Jurkat, Clone E6-1 (cell line): ENCODE measurements at regions not wholly inside any gene's neighbourhood (a gene's known extent, or its start where the extent isn't known, plus 50 kb on each side); places are given as distances from the start of the nearest gene placed in this dataset.
A peak's percentile ranks its signal among the peaks of the same experiment; 100 is the strongest.
"Not testable (repeated sequence)": the region's sequence is repeated elsewhere in the genome, so short reads cannot be mapped to it uniquely, and the experiment has no call there.

Experiments used
- DNase-seq: peaks from one replicate; pipeline ENCODE4 v3.0.0-alpha.2; 2011; ENCODE audit warnings: low read depth, low spot score
- H3K4me3 ChIP-seq: 2 replicates; pipeline ENCODE4 v1.5.1; 2011; ENCODE audit warnings: mild to moderate bottlenecking, low read length, control low read depth, moderate library complexity

DNA sequence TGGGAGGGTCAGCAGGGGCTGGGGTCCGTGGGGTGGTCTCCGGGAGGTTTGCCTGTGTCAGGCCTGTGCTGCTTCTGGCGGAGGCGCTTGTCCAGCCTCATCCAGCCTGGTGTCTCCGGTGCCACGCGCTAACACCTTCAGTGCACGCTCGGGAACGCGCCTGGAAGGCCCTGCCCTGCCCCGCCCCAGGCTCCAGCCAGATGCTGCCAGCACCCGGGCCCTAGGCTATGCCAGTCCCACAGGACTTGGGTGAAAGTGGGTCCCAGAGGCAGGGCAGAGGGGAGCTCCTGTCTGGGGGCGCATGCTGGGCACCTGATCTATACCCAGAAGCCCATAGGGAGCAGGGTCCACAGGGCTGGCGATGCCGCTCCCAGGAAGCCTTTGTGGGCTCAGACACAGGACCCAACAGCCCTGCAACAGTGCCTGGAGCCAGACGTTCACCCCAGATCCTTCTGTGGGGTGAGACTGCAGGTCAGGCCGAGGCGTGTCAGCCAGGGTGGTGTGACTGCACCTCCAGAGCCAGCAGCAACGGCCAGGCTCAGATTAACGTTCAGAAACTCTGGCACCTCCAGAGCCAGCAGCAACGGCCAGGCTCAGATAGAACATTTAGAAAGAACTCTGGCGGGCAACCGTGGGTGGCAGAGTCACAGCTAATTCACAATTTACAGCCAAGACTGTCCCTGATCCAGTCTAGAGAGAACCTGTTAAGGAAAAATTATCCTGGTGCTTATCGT lies 5423.2 kb upstream of the TPTE start:
- H3K4me3 ChIP-seq, DNase-seq: not testable (repeated sequence)

DNA sequence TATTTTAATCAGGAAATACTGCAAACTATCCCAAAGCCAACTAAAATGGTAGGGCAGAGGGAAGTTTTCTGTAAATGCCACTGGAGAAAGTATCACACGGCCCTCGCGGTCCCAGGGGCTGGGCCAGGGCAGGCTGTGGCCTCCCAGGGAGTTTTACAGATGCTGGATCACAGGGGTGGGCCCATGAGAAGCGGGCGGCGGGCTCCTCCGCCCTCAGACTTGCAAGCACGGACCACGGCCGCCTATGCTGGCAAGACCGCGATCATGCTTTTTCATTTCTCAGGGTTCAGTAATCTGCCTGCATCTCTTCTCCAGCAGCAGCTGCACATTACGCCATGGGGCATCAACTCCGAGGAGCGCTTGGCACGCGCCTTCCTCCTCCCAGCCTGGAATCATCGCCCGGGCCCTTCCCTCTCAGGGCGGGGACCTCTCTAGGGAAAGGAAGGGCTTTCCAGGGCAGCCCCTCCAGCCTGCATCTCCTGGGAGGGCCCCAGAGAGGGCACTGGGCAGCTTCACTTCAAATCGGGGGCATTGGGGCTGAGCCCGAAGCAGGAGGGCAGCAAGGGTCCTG lies 5420.7 kb upstream of the TPTE start:
- not testable (repeated sequence) for H3K4me3 ChIP-seq, DNase-seq

DNA sequence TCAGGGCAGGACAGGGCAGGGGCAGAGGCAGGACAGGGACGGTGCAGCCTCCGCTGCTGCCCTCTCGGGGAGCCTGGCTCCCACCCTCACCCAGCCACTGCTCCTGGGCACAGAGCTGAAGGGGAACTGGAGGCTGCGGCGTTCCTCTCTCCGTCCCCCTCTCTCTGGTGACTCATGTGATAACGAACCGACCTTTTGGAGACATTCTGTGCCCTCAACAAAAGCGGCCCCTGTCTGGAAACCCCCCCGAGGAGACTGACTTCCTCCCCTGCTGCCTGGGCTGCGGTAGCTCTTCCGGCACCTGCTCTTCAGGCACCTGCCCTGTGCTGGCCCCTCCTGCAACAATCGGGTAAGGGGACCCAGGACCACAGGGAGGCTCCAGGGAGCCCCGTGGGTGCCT lies 5419.6 kb upstream of the TPTE start:
- not testable (repeated sequence) for H3K4me3 ChIP-seq
- DNase-seq = peak; percentile 68

DNA sequence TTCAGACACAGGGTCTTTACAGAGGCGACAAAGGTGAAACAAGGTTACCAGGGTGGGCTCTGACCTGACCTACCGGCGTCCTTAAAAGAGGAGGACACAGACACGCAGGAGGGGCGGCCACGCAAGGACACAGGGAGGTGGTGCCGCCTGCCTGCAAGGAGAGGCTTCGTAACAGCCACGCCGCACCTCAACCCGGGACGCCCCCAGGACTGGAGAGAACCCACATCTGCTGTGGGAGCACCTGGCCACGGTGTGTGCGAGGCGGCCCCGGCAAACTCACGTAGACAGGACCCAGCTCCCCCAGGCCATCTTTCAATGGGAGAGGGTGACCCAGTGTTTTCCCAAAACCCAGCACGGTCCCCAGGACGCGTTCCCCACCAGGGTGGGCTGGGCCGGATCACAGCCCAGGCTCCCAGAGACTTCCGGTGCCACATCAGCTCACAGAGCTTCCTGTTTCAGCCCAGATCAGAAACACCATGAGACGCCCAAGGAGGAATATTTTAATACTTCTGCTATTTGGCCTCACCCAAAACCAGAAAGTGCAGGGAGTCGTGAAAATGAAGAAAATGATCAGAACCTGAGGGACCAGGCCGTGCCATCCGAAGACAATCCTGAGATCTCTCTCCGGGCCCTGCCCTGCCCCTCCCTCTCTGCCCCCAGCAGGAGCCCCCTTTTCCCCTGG lies 5417.4 kb upstream of the TPTE start:
- not testable (repeated sequence) for H3K4me3 ChIP-seq, DNase-seq

DNA sequence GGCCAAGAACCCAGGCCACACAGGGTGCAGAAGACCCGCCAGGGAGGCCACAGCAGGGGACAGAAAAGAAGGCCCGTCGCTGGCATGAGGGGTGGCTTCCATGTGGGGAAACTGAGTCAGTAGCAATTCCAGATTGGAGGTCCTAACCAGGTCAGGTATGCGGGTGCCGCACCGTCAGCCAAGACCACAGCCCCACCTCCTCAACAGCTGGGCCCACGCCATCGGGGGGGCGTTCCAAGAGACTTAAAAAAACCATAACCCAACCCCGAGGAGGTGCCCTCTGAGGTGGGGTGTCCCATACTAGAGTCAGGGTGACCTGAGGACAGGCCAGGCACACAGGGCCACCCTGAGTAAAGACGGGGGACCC lies 5416.8 kb upstream of the TPTE start:
- not testable (repeated sequence) for H3K4me3 ChIP-seq, DNase-seq

DNA sequence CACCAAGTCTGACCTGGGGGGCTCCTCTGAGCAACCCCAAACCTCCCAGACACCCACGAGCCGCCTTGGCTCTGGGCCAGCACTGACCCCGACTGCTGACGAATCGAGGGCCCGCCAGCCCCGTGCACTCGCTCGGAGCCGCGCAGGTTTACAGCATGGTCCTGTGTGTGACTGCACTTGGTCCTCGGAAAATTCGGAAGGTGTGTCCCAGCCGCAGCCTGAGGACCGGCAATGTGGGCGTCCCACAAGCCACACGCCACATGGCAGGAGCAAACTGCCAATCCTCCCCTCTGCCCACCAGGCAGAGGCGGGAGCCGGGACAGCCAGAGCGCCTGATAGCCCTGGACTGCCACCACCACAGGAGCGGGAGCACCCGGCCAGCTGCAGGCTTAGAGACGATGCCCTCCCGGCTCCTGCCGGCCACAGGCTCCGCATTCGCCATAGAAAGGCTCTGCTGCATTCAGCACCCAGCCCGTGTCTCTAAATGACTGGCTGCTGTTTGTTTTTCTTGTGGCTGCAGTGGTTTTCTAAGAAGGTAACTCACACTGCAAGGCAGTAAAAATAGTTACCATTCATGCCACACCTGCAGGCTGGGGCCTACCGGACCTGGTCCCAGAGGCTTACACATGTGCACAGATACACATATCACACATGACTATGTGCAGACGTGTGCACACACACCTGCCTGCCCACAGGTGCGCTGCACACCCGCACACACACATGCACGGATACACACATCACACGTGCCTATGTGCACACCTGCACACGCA lies 5415.3 kb upstream of the TPTE start:
- not testable (repeated sequence) for H3K4me3 ChIP-seq, DNase-seq

DNA sequence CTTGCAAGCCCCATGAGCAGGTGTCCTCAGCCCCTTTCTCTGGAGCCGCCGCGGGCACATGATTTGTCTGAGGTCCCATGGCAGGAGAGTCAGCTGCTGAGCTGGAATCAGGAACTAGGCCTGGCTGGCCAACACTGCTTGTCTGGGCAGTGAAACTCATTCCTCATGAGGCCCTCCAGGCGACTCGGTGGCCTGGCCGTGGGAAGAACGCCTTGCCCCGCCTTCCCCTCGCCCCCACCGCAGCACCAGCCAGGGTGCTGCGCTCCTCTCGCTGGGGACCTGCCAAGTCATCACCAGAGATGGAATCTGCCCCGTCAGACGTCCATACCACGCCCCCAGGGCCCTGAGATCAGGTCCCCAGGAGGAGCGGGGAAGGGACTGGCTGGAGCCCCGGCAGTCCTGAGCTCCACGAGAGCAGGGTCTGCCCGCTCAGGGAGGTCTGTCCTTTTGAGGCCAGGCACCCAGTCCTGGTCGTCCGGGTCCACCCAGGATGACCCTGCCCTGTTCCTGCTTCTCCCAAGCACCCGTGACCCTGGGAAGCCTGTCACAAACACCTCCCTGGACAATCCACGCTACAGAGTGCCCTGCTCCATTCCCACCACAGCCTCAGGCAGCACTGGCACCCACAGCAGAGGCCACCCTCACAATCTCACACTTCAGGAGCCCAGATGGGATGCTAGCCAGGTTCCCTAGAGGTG lies 5414.5 kb upstream of the TPTE start:
- not testable (repeated sequence) for H3K4me3 ChIP-seq, DNase-seq

DNA sequence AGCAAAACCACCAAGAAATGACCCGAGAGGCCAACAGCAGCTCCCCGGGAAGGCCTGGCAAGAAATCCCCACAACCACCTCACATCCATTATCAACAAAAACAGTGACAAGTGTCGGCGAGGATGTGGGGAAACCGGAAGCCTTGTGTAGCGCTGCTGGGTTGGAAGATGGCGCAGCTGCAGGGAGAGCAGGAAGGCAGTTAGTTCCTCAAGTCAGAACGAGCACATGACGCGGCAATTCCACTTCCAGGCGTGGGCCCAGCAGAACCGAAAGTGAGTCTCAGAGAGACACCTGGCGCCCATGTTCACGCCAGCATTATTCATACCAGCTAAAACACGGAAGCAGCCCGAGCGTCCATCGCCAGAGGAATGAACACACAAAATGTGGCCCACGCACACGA lies 5413.7 kb upstream of the TPTE start:
- not testable (repeated sequence) for H3K4me3 ChIP-seq, DNase-seq

DNA sequence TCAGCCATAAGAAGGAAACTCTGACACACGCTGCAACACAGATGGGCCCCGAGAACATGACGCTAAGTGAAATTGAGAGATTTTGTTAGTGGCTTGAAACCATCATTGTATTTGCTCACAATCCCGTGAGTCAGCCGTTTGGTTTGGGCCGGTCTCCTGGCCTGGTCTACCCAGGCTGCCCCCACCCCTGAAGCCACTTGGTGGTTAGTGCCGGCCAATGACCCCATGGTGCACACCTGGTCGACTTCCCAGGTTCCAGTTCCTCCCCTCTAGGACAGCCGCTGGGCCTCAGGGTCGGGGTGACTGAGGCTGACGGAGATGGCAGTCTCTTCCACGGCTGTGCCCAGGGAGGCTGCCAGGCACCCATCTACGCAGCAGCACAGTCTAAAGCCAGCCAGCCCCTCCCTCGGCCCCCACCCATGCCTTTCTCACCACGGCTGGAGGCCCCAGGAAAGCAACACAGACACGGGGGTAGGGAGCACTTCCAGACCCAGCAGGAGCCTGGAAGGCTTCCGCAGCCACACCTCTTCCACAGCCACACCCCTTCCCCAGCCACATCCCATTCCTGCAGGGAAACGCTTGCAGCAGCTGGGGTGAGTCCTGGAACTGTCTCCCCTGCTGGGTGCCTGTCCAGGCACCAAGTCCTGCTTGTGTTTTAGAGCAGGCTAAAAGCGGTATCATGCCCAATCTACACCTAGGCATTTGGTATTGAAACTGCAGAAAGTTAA lies 5413.2 kb upstream of the TPTE start:
- not testable (repeated sequence) for DNase-seq, H3K4me3 ChIP-seq

DNA sequence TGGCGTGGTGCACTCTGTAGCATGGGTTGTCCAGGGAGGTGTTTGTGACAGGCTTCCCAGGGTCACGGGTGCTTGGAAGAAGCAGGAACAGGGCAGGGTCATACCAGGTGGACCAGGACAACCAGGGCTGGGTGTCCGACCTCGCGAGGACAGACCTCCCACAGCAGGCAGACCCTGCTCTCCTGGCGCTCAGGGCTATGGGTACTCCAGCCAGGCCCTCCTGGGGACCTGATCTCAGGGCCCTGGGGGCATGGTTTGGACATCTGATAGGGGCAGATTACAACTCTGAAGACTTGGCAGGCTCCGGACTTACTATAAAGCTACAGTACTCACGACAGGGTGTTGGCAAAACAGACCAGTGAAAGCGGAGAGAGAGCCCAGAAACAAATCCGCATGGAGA lies 5410.2 kb upstream of the TPTE start:
- not testable (repeated sequence) for DNase-seq, H3K4me3 ChIP-seq

DNA sequence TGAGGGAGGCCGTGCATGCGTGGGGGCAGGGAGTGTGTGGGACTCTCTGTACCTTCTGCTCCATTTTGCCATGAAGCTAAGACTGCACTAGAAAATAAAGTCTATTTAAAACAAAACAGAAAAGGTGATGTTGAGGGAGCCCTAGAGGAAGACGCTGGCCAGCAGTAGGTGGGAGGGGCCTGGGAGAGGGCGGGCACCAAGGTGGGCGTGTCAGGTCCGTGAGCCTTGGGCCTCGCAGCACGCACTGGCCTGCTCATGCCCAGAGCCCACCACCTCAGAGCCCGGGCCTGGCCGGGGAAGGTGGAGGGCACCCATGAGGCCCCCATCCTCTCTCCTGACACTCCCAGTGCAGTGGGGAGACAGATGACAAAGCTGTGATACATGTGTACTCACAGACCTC lies 5408.3 kb upstream of the TPTE start:
- not testable (repeated sequence) for H3K4me3 ChIP-seq, DNase-seq

DNA sequence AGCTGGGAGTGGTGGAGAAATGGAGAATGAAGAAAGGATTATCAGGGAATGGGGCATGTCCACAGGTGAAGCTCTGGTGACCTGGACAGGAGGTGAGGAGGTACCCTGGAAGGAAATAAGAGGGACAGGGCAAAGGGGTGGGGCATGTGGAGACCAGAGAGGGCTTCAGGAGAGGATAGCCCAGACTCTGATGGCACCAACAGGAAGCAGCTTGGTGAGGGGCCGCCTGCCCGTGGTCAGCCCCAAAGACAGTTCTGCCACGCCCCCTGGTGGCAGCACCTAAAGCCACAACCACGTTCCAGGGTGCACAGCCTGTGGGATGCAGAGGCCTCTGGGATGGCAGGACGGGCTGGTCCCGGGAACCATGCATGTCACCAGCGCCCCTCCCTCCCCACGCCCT lies 5406.9 kb upstream of the TPTE start:
- H3K4me3 ChIP-seq, DNase-seq: not testable (repeated sequence)

DNA sequence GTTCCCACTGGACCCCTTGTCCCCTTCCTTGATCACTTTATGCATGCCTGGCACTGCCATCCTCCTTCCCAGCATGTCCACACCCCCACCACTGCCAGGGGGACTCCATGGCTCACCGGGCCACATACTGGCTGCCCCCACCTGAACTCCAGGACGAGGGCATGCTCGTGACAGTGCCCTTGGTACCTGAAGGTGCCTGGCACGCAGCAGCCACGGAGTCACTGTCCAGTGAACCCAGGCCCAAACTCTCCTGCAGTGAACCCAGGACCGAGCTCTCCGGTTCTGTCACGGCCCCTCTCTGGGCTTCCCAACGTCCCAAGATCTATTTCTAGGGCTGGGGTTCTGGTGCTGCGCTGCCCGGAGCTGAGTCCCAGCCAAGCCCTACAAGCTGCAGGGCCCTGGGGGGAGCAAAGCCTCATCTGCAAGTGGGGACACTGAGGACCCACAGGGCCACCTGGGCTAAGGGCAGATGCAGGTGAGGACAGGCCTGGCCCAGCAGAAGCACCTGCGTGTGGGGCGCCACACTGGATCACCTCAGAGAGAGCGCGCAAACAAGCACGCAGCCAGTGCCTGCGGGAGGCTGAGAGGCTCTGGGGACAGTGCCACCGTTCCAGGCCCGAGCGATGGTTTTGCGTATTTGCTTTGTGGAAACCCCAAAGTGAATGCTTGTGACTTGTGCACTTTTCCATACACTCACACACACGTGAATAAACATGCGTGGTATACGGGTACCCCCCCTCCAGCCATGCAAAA lies 5406.3 kb upstream of the TPTE start:
- H3K4me3 ChIP-seq, DNase-seq: not testable (repeated sequence)

DNA sequence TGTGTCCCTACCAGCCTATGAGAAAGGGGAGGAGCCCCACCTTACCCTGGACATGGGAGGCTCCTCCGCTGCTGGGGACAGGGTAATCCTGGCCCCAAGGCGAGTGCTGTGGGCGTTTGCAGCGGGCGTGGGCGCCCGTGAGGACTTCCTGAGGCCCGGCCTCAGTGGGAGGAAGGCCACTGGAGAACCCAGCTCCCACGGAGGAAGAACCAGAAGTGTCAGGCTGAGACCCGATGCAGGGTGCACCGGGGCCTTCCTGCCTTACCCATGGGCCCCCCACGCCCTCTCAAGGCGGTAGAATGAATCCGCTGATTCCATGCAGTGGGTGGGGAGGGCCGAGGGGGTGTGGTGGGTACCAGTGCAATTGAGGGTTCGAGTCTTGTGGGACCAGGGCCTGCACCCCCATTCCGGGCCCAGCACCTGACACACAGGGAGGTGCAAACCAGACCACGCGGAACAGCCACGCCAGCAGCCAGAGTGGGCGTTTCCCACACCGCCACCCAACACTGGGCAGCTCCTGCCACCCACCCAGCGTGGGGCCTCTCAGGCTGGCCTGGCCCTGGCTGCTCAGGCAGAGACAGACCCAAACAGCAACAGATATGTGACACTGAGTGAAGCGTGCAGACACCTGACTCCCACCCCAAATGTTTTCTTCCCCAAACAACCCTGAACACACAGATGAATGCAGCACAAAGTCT lies 5405.6 kb upstream of the TPTE start:
- not testable (repeated sequence) for H3K4me3 ChIP-seq, DNase-seq

DNA sequence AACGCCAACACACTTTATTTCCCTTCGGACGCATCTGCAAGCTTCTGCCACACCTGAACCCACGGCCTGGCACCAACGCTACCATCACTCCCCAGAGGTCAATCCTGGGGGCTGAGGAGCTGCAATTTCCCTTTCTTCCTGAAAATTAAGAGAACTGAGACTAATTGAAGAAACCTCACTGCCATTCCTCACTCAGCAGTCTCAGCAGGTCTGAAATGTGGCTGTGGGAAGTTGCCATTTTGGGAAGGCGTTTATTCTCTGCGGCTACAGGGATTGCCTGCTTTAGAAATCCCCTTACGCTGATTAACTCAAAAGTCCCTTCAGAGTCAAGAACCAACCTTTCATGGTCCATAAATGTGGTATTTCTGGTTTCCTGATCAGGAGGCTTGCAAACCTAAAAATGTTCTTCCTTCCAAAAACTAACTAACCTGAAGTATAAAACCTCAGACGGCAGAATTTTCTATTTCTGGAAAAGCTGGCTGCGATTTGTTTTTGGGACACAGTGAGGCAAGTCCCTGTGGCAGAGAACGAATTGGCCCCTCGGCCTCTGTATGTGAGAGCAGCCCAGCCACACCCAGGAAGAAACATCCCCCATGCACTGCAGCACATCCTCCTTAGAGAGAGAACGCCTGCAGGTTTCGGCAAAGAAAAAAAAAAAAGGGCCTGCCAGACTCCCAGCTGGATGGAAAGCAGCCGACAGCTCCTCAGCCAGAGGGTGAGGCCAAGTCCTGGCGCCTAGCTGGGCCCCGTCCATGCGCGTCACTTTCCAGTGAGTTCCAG lies 5404.8 kb upstream of the TPTE start:
- not testable (repeated sequence) for DNase-seq, H3K4me3 ChIP-seq

DNA sequence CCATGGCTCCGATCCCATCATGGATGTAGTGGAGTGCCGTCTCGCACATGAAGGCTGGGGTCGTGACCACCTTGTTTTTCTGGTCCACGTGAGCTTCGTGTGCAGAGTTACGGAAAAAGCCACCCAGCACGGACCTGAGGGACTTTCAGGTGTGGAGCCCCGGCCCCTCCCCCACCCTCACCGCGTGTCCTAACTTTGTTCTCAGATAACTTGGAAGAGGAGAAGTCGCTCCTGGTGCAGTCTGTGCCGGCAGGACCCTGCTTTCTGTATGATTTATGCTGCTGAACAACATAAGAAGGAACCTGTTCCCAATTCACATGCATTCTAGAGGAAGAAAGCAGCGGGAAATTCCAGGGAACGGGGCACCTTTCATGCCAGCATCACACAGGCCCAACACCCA lies 5404.2 kb upstream of the TPTE start:
- H3K4me3 ChIP-seq, DNase-seq: not testable (repeated sequence)
